WTC11 (cell line): ENCODE measurements at regions not wholly inside any gene's neighbourhood (a gene's known extent, or its start where the extent isn't known, plus 50 kb on each side); places are given as distances from the start of the nearest gene placed in this dataset.

Source experiments
- ATAC-seq: fragments of 200-7000 bp; cut with Tn5 transposase; 2 replicates; pipeline ENCODE4 v1.10.0; 2021; ENCODE audit warnings: mild to moderate bottlenecking, moderate library complexity
- CTCF ChIA-PET: fragments of 300-600 bp; sonication (Branson Sonifier 250); formaldehyde crosslinking; loops from one replicate; lab custom pipeline; 2021; ENCODE audit warnings: antibody characterized with exemption; lab: Charles Lee
- POLR2A ChIA-PET: fragments of 350-600 bp; sonication (Branson Sonifier 250); formaldehyde crosslinking; loops from one replicate; lab custom pipeline; 2021; ENCODE audit warnings: antibody characterized with exemption; lab: Charles Lee
- DNase-seq: peaks from one replicate; pipeline ENCODE4 v3.0.0; 2021; ENCODE audit warnings: low spot score
- H3K27ac Mint-ChIP-seq: 2 replicates; pipeline ENCODE4 v1.8.0; 2021; ENCODE audit warnings: mixed read lengths
- H3K27me3 Mint-ChIP-seq: 2 replicates; pipeline ENCODE4 v1.8.0; 2021; ENCODE audit warnings: low read depth, mild to moderate bottlenecking, moderate library complexity, mixed read lengths
- H3K36me3 Mint-ChIP-seq: 2 replicates; pipeline ENCODE4 v1.8.0; 2021; ENCODE audit warnings: mixed read lengths
- H3K4me1 Mint-ChIP-seq: 2 replicates; pipeline ENCODE4 v1.8.0; 2022; ENCODE audit warnings: mixed read lengths
- H3K4me3 Mint-ChIP-seq: 2 replicates; pipeline ENCODE4 v1.8.0; 2021; ENCODE audit warnings: mild to moderate bottlenecking, moderate library complexity, mixed read lengths
- H3K9me3 Mint-ChIP-seq: 2 replicates; pipeline ENCODE4 v1.8.0; 2021; ENCODE audit warnings: mixed read lengths
- CREM ChIP-seq: sonication (generic); formaldehyde crosslinking; IDR thresholded peaks from 2 replicates; pipeline ENCODE4 v1.8.1; 2022; ENCODE audit warnings: mild to moderate bottlenecking, missing genetic modification reagents, moderate library complexity
- E2F4 ChIP-seq: sonication (generic); formaldehyde crosslinking; IDR thresholded peaks from 2 replicates; pipeline ENCODE4 v1.8.1; 2022; ENCODE audit warnings: low read depth, mild to moderate bottlenecking, moderate library complexity, missing genetic modification reagents, borderline replicate concordance
- ETV6 ChIP-seq: sonication (generic); formaldehyde crosslinking; IDR thresholded peaks from 2 replicates; pipeline ENCODE4 v1.8.1; 2022; ENCODE audit warnings: mild to moderate bottlenecking, missing genetic modification reagents
- FOXJ3 ChIP-seq: sonication (generic); formaldehyde crosslinking; IDR thresholded peaks from 2 replicates; pipeline ENCODE4 v1.9.0; 2021; ENCODE audit warnings: missing genetic modification reagents, mild to moderate bottlenecking, borderline replicate concordance
- FOXP1 ChIP-seq: sonication (generic); formaldehyde crosslinking; IDR thresholded peaks from 2 replicates; pipeline ENCODE4 v1.8.0; 2022; ENCODE audit warnings: missing genetic modification reagents, mild to moderate bottlenecking, moderate library complexity, borderline replicate concordance
- HMGXB4 ChIP-seq: sonication (generic); formaldehyde crosslinking; IDR thresholded peaks from 2 replicates; pipeline ENCODE4 v1.8.1; 2023; ENCODE audit warnings: mild to moderate bottlenecking, moderate library complexity, missing genetic modification reagents
- IRF1 ChIP-seq: sonication (generic); formaldehyde crosslinking; IDR thresholded peaks from 2 replicates; pipeline ENCODE4 v1.8.0; 2023; ENCODE audit warnings: missing genetic modification reagents
- JAZF1 ChIP-seq: fragments of 250-450 bp; sonication (Bioruptor Pico); IDR thresholded peaks from 2 replicates; pipeline ENCODE4 v1.9.0; 2021; ENCODE audit warnings: moderate library complexity, mild to moderate bottlenecking, inconsistent platforms
- JUN ChIP-seq: sonication (generic); formaldehyde crosslinking; IDR thresholded peaks from 2 replicates; pipeline ENCODE4 v1.8.0; 2023; ENCODE audit warnings: mild to moderate bottlenecking, missing genetic modification reagents
- KAT7 ChIP-seq: sonication (generic); formaldehyde crosslinking; IDR thresholded peaks from 2 replicates; pipeline ENCODE4 v1.8.1; 2023; ENCODE audit warnings: missing genetic modification reagents, mild to moderate bottlenecking, borderline replicate concordance
- PRRX2 ChIP-seq: fragments of 250-450 bp; sonication (Bioruptor Pico); IDR thresholded peaks from 2 replicates; pipeline ENCODE4 v1.8.0; 2021; ENCODE audit warnings: mild to moderate bottlenecking
- RORB ChIP-seq: fragments of 250-450 bp; sonication (Bioruptor Pico); IDR thresholded peaks from 2 replicates; pipeline ENCODE4 v1.9.0; 2021; ENCODE audit warnings: mild to moderate bottlenecking
- SMAD4 ChIP-seq: sonication (generic); formaldehyde crosslinking; IDR thresholded peaks from 2 replicates; pipeline ENCODE4 v1.8.0; 2022; ENCODE audit warnings: mild to moderate bottlenecking, missing genetic modification reagents
- STAT6 ChIP-seq: sonication (generic); formaldehyde crosslinking; conservative IDR thresholded peaks from 2 replicates; pipeline ENCODE4 v1.8.1; 2023; ENCODE audit warnings: mild to moderate bottlenecking, low read depth, missing genetic modification reagents, moderate library complexity
- USF1 ChIP-seq: sonication (generic); formaldehyde crosslinking; IDR thresholded peaks from 2 replicates; pipeline ENCODE4 v1.8.0; 2022; ENCODE audit warnings: mild to moderate bottlenecking, missing genetic modification reagents
- ZMAT4 ChIP-seq: fragments of 250-450 bp; sonication (Bioruptor Pico); IDR thresholded peaks from 2 replicates; pipeline ENCODE4 v1.9.0; 2021; ENCODE audit warnings: mild to moderate bottlenecking
- ZNF121 ChIP-seq: sonication (generic); formaldehyde crosslinking; IDR thresholded peaks from 2 replicates; pipeline ENCODE4 v1.8.0; 2023; ENCODE audit warnings: missing genetic modification reagents
- ZNF138 ChIP-seq: sonication (generic); formaldehyde crosslinking; conservative IDR thresholded peaks from 2 replicates; pipeline ENCODE4 v1.8.1; 2022; ENCODE audit warnings: mild to moderate bottlenecking, moderate library complexity, missing genetic modification reagents
- ZNF232 ChIP-seq: sonication (generic); formaldehyde crosslinking; IDR thresholded peaks from 2 replicates; pipeline ENCODE4 v1.8.0; 2022; ENCODE audit warnings: mild to moderate bottlenecking, missing genetic modification reagents
- ZNF423 ChIP-seq: fragments of 250-450 bp; sonication (Bioruptor Pico); IDR thresholded peaks from 2 replicates; pipeline ENCODE4 v2.1.2; 2022; ENCODE audit warnings: mild to moderate bottlenecking, moderate library complexity

- no peak for TF ChIP-seq JAZF1 (CRISPR knock-in tag)
- no peak for TF ChIP-seq E2F4
- TF ChIP-seq JUN (CRISPR knock-in tag): no peak
- TF ChIP-seq RORB: no peak
- no peak for TF ChIP-seq FOXP1
- TF ChIP-seq STAT6 (CRISPR knock-in tag): no peak
- no peak for TF ChIP-seq ZNF138
Observed at GRCh38 chr9:36749461-36749860, 176.8 kb downstream of the MELK start (continued).

- peaks cover 18% of the 10 kb centered on the region for H3K27me3 Mint-ChIP-seq
- no peaks in the 10 kb centered on the region for H3K9me3 Mint-ChIP-seq
- H3K36me3 Mint-ChIP-seq: no peaks in the 10 kb centered on the region
- ChIA-PET CTCF (no interaction called here), POLR2A (no interaction called here)
- DNase-seq (no peak), ATAC-seq (no peak)
- H3K4me1 Mint-ChIP-seq: no peaks in the 10 kb centered on the region
- TF ChIP-seq SMAD4 (CRISPR knock-in tag) (no peak), ZNF232 (no peak), KAT7 (no peak), USF1 (CRISPR knock-in tag) (no peak), FOXJ3 (no peak), ZMAT4 (no peak), PRRX2 (CRISPR knock-in tag) (no peak), HMGXB4 (no peak), IRF1 (CRISPR knock-in tag) (no peak), ETV6 (CRISPR knock-in tag) (no peak), ZNF423 (CRISPR knock-in tag) (no peak)
- H3K27ac Mint-ChIP-seq: no peak overlapping the region
- no peak overlapping the region for H3K4me3 Mint-ChIP-seq
Observed at GRCh38 chr9:36750630-36751029, 177.9 kb downstream of the MELK start.

- no peaks in the 10 kb centered on the region for H3K4me1 Mint-ChIP-seq
- TF ChIP-seq CREM (CRISPR knock-in tag) (no peak), STAT6 (CRISPR knock-in tag) (no peak), ZNF121 (CRISPR knock-in tag) (no peak)
- TF ChIP-seq, all 79 proteins: peak for 0
- H3K9me3 Mint-ChIP-seq: no peaks in the 10 kb centered on the region
- ChIA-PET POLR2A (no interaction called here), CTCF (no interaction called here)
- H3K36me3 Mint-ChIP-seq: no peaks in the 10 kb centered on the region
- no peak for DNase-seq
- no peak for ATAC-seq
- no peak overlapping the region for H3K4me3 Mint-ChIP-seq
- no peak overlapping the region for H3K27ac Mint-ChIP-seq
- peaks cover 14% of the 10 kb centered on the region for H3K27me3 Mint-ChIP-seq
Observed at GRCh38 chr9:36755019-36755418, 182.3 kb downstream of the MELK start.
